ENCODE measurements at regions not wholly inside any gene's neighbourhood (a gene's known extent, or its start where the extent isn't known, plus 50 kb on each side); places are given as distances from the start of the nearest gene placed in this dataset.

DNA sequence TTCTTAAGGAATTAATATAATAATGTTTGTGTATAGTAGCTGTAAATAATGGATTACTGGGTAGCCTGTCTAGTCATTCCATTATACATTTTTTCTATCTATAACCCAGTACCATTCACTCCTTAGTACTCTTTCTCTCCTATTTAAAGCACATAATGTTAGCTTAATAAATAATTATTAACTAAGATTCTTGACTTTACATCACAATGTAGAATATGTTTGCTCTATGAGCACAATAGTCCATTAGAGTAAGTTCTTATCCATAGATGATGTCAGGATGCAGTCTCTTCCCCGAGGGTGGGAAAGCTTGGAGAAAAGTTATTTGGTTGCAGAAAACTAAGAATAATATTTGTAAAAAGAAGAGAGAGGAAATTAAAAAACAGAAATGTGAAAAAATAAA, 226.4 kb upstream of the EYS start:
- POLR2A ChIA-PET = no interaction called here
- H3K4me3 Mint-ChIP-seq = no peak overlapping the region
- H3K9me3 Mint-ChIP-seq = peaks cover 13% of the 10 kb centered on the region
- no peaks in the 10 kb centered on the region for H3K36me3 Mint-ChIP-seq (ENCODE audit: low read depth)
- no peak overlapping the region for H3K27ac Mint-ChIP-seq
- no peak for DNase-seq
- H3K4me1 Mint-ChIP-seq = no peaks in the 10 kb centered on the region
- CTCF ChIA-PET = no interaction called here
- no peaks in the 10 kb centered on the region for H3K27me3 Mint-ChIP-seq

DNA sequence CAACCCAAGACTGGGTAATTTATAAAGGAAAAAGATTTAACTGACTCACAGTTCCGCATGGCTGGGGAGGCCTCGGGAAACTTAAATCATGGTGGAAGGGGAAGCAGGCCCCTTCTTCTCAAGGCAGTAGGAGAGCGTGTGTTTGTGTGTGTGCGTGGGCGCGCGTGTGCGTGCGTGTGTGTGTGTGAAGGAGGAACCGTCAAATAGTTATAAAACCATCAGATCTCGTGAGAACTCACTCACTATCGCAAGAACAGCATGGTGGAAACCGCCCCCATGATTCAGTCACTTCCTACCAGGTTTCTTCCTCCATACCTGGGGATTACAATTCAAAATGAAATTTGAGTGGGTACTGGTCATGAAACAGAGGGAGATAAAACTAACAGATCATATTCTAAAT, 220.1 kb upstream of the EYS start:
- CTCF ChIA-PET = no interaction called here
- Mint-ChIP-seq H3K27ac (no peak overlapping the region), H3K9me3 (peaks cover 5% of the 10 kb centered on the region), H3K27me3 (no peaks in the 10 kb centered on the region), H3K36me3 (ENCODE audit: low read depth) (no peaks in the 10 kb centered on the region), H3K4me1 (no peaks in the 10 kb centered on the region), H3K4me3 (no peak overlapping the region)
- DNase-seq = no peak
- POLR2A ChIA-PET = no interaction called here

DNA sequence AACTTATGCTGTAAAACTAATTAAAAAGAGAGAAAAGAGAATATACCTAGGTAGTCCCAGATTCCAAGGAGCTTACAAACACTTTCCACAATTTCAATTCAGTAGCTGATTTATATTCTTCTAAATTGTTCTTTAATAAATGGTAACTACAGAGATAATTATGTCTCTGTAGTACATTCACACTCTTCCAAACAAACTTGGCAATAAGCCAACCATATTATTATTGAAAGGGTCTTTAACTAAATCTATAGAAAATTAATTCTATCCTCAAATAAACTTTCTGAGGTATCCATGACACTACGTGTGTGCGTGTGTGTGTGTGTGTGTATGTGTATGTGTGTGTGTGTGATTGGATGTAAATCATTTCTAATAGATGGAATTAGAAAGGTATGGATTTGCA, 217.4 kb upstream of the EYS start:
- ChIA-PET POLR2A (no interaction called here), CTCF (no interaction called here)
- H3K27me3 Mint-ChIP-seq = no peaks in the 10 kb centered on the region
- no peaks in the 10 kb centered on the region for H3K4me1 Mint-ChIP-seq
- no peak overlapping the region for H3K27ac Mint-ChIP-seq
- no peak for DNase-seq
- no peaks in the 10 kb centered on the region for H3K36me3 Mint-ChIP-seq (ENCODE audit: low read depth)
- H3K9me3 Mint-ChIP-seq = peaks cover 9% of the 10 kb centered on the region
- no peak overlapping the region for H3K4me3 Mint-ChIP-seq

DNA sequence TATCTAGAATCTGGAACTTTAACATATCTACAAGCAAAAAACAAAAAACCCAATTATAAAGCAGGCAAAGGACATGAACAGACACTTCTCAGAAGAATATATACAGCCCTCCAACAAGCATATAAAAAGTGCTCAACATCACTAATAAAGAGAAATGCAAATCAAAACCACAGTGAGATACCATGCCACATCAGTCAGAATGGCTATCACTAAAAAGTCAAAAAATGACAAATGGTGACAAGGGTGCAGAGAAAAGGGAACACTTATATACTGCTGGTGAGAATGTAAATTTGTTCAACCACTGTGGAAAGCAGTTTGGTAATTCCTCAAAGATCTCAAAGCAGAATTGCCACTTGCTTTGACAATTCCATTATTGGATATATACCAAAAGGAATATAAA, 215.0 kb upstream of the EYS start:
- Mint-ChIP-seq H3K27ac (no peak overlapping the region), H3K4me3 (no peak overlapping the region), H3K9me3 (peaks cover 9% of the 10 kb centered on the region), H3K36me3 (ENCODE audit: low read depth) (no peaks in the 10 kb centered on the region), H3K4me1 (no peaks in the 10 kb centered on the region), H3K27me3 (no peaks in the 10 kb centered on the region)
- ChIA-PET CTCF (no interaction called here), POLR2A (no interaction called here)
- DNase-seq = no peak

DNA sequence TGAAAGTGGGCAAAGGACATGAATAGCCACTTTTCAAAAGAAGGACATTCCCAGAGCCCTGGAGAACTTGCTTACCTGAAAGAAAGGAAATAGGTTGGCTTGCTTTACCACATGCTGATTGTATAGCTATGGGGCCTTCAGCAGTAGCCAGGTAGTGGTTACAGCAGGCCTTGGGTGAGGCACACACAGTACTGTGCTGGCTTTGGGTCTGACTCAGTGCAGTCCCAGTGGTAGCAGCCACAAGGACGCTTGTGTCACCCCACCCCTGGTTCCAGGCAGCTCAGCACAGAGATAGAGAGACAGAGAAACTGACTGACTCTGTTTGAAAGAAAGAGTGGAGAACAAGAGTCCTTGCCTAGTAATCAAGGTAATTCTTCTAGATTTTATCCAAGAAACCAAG, 201.0 kb upstream of the EYS start:
- no peaks in the 10 kb centered on the region for H3K4me1 Mint-ChIP-seq
- ChIA-PET CTCF (no interaction called here), POLR2A (no interaction called here)
- no peak overlapping the region for H3K27ac Mint-ChIP-seq
- peaks cover 4% of the 10 kb centered on the region for H3K9me3 Mint-ChIP-seq
- no peaks in the 10 kb centered on the region for H3K36me3 Mint-ChIP-seq (ENCODE audit: low read depth)
- no peak overlapping the region for H3K4me3 Mint-ChIP-seq
- H3K27me3 Mint-ChIP-seq = no peaks in the 10 kb centered on the region
- no peak for DNase-seq

DNA sequence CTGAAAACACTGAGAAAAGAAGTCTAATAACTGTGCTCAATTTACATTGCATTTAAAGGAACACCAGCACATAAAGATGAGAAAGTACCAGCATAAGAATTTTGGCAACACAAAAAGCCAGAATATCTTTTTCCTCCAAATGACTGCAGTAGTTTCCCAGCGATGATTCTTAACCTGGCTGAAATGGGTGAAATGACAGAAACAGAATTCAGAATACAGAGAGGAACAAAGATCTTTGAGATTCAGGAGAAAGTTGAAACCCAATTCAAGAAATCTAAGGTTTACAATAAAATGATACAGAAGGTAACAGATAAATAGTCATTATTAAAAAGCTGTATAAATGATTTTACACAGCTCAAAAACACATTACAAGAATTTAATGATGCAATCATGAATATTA, 197.0 kb upstream of the EYS start:
- ChIA-PET POLR2A (no interaction called here), CTCF (no interaction called here)
- Mint-ChIP-seq H3K4me3 (no peak overlapping the region), H3K9me3 (peaks cover 4% of the 10 kb centered on the region), H3K27me3 (no peaks in the 10 kb centered on the region), H3K4me1 (no peaks in the 10 kb centered on the region), H3K27ac (no peak overlapping the region), H3K36me3 (ENCODE audit: low read depth) (no peaks in the 10 kb centered on the region)
- no peak for DNase-seq

DNA sequence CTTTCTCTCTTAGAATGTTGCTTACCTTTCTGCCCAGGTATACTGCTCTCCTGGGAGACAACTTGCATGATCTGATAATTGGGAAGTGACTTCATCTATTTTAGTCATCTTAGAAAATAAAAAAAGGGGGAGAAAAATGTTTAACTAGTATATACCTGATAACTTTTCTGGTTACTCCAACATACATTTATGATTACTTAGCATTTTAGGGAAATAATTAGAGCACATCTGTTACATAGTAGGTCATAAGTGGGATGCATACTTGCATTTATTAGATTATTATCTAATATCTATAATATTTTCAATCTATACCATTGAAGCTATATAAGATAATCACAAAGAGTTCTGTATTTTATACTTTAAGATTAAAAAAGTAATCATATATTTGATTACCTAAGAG, 193.9 kb upstream of the EYS start:
- CTCF ChIA-PET = no interaction called here
- Mint-ChIP-seq H3K9me3 (peaks cover 14% of the 10 kb centered on the region), H3K27me3 (no peaks in the 10 kb centered on the region), H3K36me3 (ENCODE audit: low read depth) (no peaks in the 10 kb centered on the region), H3K4me1 (no peaks in the 10 kb centered on the region), H3K4me3 (no peak overlapping the region), H3K27ac (no peak overlapping the region)
- POLR2A ChIA-PET = no interaction called here
- no peak for DNase-seq

DNA sequence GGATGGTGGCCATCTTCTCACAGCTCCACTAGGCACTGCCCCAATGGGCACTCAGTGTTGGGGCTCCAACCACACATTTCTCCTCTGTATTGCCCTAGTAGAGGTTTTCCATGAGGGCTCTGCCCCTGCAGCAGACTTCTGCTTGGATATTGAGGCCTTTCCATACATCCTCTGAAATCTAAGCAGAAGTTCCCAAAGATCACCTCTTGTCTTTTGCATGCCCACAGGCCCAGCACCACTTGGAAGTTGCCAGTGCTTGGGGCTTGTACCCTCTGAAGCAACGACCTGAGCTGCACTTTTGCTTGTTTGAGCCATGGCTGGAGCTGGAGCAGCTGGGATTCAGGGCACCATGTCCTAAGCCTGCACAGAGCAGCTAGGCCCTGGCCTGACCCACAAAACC, 189.1 kb upstream of the EYS start:
- H3K9me3 Mint-ChIP-seq = peaks cover 11% of the 10 kb centered on the region

DNA sequence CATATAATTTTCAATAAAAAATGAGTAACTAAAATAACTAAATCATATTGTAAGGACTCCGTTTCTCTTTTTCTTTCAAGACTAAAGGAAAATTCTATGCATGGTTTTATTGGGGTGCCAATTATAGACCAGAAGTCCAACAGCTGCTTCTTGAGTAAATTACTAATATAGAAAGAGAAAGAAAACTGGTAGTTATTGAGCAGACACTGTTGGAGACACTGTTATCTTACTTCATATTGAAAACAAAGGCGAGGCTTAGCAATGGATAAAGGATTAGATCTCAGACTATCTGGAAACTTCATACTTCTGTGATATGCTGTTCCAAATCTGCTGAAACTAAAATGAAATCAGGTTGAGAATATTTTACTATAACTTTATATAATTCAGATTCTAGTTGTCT, 169.6 kb upstream of the EYS start:
- Mint-ChIP-seq H3K27me3 (no peaks in the 10 kb centered on the region), H3K4me3 (no peak overlapping the region), H3K9me3 (no peaks in the 10 kb centered on the region), H3K27ac (no peak overlapping the region), H3K4me1 (no peaks in the 10 kb centered on the region), H3K36me3 (ENCODE audit: low read depth) (no peaks in the 10 kb centered on the region)
- DNase-seq = no peak
- POLR2A ChIA-PET = no interaction called here
- CTCF ChIA-PET = no interaction called here

More for the DNA sequence above, 189.1 kb upstream of the EYS start:
- Mint-ChIP-seq H3K27ac (no peak overlapping the region), H3K36me3 (ENCODE audit: low read depth) (no peaks in the 10 kb centered on the region), H3K4me3 (no peak overlapping the region), H3K4me1 (no peaks in the 10 kb centered on the region), H3K27me3 (no peaks in the 10 kb centered on the region)
- CTCF ChIA-PET = no interaction called here
- POLR2A ChIA-PET = no interaction called here
- DNase-seq = no peak

DNA sequence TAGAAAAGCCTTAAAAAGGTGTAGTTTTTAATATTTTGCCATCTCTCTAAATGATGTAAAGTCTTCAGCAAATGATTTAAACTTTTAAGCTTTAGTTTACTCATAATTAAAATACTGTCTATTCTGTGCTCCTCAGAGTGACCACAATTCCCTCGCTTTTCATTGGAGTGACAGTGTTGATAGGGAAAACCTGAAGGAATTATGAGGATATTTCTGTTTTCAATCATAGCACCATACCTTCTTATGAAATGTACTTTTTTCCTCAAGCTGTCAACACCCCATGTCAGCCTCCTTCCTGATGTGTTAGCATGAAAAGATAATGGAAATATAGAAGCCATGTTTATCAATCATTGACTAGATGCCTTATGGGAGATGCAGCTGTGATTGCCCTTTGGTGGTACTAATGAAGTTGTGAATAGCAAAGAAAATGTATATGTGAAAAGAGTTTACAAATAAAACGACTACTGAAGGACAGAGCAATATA, 145.4 kb upstream of the EYS start:
- H3K27me3 Mint-ChIP-seq = no peaks in the 10 kb centered on the region
- H3K4me1 Mint-ChIP-seq = no peaks in the 10 kb centered on the region
- no peaks in the 10 kb centered on the region for H3K36me3 Mint-ChIP-seq (ENCODE audit: low read depth)
- CTCF ChIA-PET = no interaction called here
- H3K4me3 Mint-ChIP-seq = no peak overlapping the region
- DNase-seq = no peak
- no peak overlapping the region for H3K27ac Mint-ChIP-seq
- peaks cover 10% of the 10 kb centered on the region for H3K9me3 Mint-ChIP-seq
- POLR2A ChIA-PET = no interaction called here

DNA sequence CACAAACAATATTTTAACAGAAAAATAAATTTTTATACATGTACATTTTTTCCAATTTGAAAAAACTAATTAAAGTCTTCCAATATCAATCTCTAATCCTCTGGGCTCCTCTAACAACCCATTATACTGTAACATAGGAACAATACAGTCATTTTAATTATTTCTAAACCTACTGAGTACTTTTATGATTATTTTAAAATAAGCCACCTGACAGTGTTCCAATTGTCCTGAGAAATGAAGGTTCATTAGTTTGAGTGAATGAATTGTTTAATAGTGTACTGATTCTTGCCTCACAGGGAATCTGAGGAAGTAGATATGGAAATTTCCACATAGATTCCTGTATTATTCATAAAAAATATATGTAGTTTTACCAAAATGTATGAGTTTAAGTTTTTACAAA, 123.1 kb upstream of the EYS start:
- Mint-ChIP-seq H3K9me3 (peaks cover 10% of the 10 kb centered on the region), H3K4me1 (no peaks in the 10 kb centered on the region)

DNA sequence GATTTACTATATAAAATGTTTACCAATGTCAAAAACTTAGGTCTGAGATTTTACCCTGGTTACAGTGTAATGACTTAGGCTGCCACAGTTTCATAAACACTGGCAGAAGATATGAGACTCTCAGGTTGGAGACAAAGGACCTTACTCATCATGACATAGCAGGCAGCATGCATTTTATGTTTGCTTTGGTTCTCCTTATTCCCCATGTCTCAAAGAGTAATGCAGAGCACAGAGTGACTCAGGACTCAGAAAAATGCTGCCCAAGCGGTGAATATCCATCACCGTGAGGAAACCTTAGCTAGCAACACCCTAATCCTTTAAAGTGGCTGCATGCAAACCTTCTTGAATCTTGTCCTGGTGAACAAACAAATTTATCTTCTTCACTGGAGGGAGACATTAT, 112.1 kb upstream of the EYS start:
- ChIA-PET POLR2A (no interaction called here), CTCF (no interaction called here)
- Mint-ChIP-seq H3K27ac (no peak overlapping the region), H3K4me1 (no peaks in the 10 kb centered on the region), H3K4me3 (no peak overlapping the region), H3K27me3 (no peaks in the 10 kb centered on the region), H3K9me3 (peaks cover 14% of the 10 kb centered on the region), H3K36me3 (ENCODE audit: low read depth) (no peaks in the 10 kb centered on the region)
- DNase-seq = no peak

More for the DNA sequence above, 123.1 kb upstream of the EYS start:
- H3K4me3 Mint-ChIP-seq = no peak overlapping the region
- H3K27ac Mint-ChIP-seq = no peak overlapping the region
- H3K27me3 Mint-ChIP-seq = no peaks in the 10 kb centered on the region
- POLR2A ChIA-PET = no interaction called here
- H3K36me3 Mint-ChIP-seq (ENCODE audit: low read depth) = no peaks in the 10 kb centered on the region
- CTCF ChIA-PET = no interaction called here
- no peak for DNase-seq

DNA sequence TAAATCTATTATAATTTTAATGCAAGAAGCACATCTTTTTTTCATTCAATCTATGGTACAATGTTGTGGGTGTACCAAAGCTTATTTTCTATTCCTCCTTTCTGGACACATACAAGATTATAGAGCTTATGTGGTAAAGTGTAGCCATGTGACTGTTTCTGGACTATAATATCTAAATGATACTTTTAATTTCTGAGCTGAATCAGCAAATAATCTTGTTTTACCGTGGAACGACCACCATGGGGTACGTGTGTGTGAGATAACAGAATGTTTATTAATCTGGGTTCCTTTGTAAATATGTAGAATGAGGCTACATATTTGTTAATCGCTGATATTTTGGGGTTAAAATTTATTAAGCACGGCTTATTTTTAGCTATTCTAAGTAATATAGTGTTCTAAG, 111.5 kb upstream of the EYS start:
- Mint-ChIP-seq H3K27me3 (no peaks in the 10 kb centered on the region), H3K4me3 (no peak overlapping the region), H3K4me1 (no peaks in the 10 kb centered on the region), H3K9me3 (peaks cover 13% of the 10 kb centered on the region), H3K27ac (no peak overlapping the region), H3K36me3 (ENCODE audit: low read depth) (no peaks in the 10 kb centered on the region)
- DNase-seq = no peak
- POLR2A ChIA-PET = no interaction called here
- CTCF ChIA-PET = interaction anchor here (0.6 kb wide), 1 partner anchor 553 kb away, joined by 3 read pairs; no protein-coding TSS in a partner anchor

DNA sequence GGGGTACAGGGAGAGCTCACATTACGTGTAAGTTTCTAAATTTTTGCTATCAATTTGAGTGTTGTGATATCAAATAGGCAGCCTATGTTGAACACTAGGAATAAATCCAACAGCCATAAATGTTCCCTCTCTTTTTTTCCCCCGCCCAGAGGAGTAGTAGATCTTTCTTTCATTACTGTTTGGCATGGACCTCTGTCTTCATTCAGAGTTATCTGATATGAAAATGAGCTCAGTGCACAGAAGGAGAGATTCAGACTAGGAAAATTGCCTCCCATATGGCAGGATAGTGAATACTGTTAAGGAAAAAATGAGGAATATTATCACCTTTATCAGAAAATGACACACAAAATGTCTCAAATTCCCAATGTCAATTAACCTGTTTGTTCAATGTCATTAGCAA, 110.0 kb upstream of the EYS start:
- POLR2A ChIA-PET = no interaction called here
- Mint-ChIP-seq H3K27ac (no peak overlapping the region), H3K9me3 (peaks cover 10% of the 10 kb centered on the region), H3K36me3 (ENCODE audit: low read depth) (no peaks in the 10 kb centered on the region), H3K4me3 (no peak overlapping the region), H3K4me1 (no peaks in the 10 kb centered on the region), H3K27me3 (no peaks in the 10 kb centered on the region)
- no peak for DNase-seq
- CTCF ChIA-PET = no interaction called here

DNA sequence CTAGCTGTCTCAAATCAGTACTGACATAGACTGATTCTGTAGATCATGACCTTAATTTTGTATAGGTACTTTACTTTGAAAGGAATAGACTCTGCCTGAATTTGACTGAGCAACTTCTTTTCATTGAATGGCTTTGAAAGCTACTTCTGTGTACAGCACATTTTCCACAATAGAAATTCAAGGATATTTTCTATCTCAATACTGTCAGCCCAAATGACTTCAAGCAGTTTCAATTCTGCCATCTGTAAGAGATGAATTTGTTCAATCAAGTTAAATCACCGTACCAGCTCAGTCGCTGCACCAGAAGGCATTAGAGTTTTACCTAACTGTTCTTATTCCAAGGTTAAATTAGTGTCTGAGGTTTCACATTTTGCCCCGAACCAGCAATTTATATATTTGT, 107.0 kb upstream of the EYS start:
- Mint-ChIP-seq H3K36me3 (ENCODE audit: low read depth) (no peaks in the 10 kb centered on the region), H3K27me3 (no peaks in the 10 kb centered on the region), H3K9me3 (peaks cover 2% of the 10 kb centered on the region), H3K27ac (no peak overlapping the region), H3K4me3 (no peak overlapping the region), H3K4me1 (no peaks in the 10 kb centered on the region)
- POLR2A ChIA-PET = no interaction called here
- no peak for DNase-seq
- CTCF ChIA-PET = no interaction called here
